DOHH2 (cell line): ENCODE measurements at regions not wholly inside any gene's neighbourhood (a gene's known extent, or its start where the extent isn't known, plus 50 kb on each side); places are given as distances from the start of the nearest gene placed in this dataset.

Experiments used
- H3F3A ChIP-seq: fragments of 200-600 bp; sonication (generic), shearing (Covaris generic); 2 replicates; pipeline ENCODE4 v1.6.0; 2016; ENCODE audit warnings: antibody characterized with exemption, mild to moderate bottlenecking; ENCODE audit not compliant: control insufficient read depth, insufficient read depth
- H3K27ac ChIP-seq: fragments of 200-600 bp; sonication (generic); 2 replicates; pipeline ENCODE4 v1.5.1; 2014; ENCODE audit warnings: low read depth, mild to moderate bottlenecking, low read length, moderate library complexity
- H3K27me3 ChIP-seq: fragments of 200-600 bp; sonication (generic); 2 replicates; pipeline ENCODE4 v1.6.1; 2014; ENCODE audit warnings: mild to moderate bottlenecking, low read length, mixed read lengths; ENCODE audit not compliant: control insufficient read depth
- H3K36me3 ChIP-seq: fragments of 200-600 bp; sonication (generic); 2 replicates; pipeline ENCODE4 v1.6.1; 2014; ENCODE audit warnings: mild to moderate bottlenecking, low read length, moderate library complexity, mixed read lengths; ENCODE audit not compliant: control insufficient read depth
- H3K4me1 ChIP-seq: fragments of 200-600 bp; sonication (generic); 2 replicates; pipeline ENCODE4 v1.6.1; 2014; ENCODE audit warnings: mild to moderate bottlenecking, low read length, mixed read lengths; ENCODE audit not compliant: control insufficient read depth
- H3K4me2 ChIP-seq: fragments of 200-600 bp; sonication (generic); 2 replicates; pipeline ENCODE4 v1.6.0; 2014; ENCODE audit warnings: mild to moderate bottlenecking, low read length, moderate library complexity
- H3K4me3 ChIP-seq: fragments of 200-600 bp; sonication (generic); 2 replicates; pipeline ENCODE4 v1.5.1; 2014; ENCODE audit warnings: mild to moderate bottlenecking, low read length, mixed read lengths
- H3K79me2 ChIP-seq: fragments of 200-600 bp; sonication (generic); 2 replicates; pipeline ENCODE4 v1.6.1; 2014; ENCODE audit warnings: mild to moderate bottlenecking, low read length, mixed read lengths; ENCODE audit not compliant: control insufficient read depth
- H3K9me2 ChIP-seq: fragments of 200-600 bp; sonication (generic); replicated peaks from 2 replicates; pipeline ENCODE4 v1.6.1; 2014; ENCODE audit warnings: mild to moderate bottlenecking, low read length, mixed read lengths; ENCODE audit not compliant: control insufficient read depth
- H3K9me3 ChIP-seq: fragments of 200-600 bp; sonication (generic); 2 replicates; pipeline ENCODE4 v1.6.1; 2014; ENCODE audit warnings: antibody characterized with exemption, low read length, mixed read lengths; ENCODE audit not compliant: control insufficient read depth, insufficient read depth
- H4K20me1 ChIP-seq: fragments of 200-600 bp; sonication (generic); 2 replicates; pipeline ENCODE4 v1.6.0; 2014; ENCODE audit warnings: low read depth, mild to moderate bottlenecking, antibody characterized with exemption, low read length, moderate library complexity; ENCODE audit not compliant: control insufficient read depth, insufficient read depth
- CTCF ChIP-seq: fragments of 200-600 bp; sonication (generic); IDR thresholded peaks from one replicate; pipeline ENCODE4 v1.5.1; 2014; ENCODE audit warnings: antibody characterized with exemption, mild to moderate bottlenecking, low read depth, low read length; ENCODE audit not compliant: poor library complexity, severe bottlenecking
- EZH2phosphoT487 ChIP-seq: fragments of 200-600 bp; sonication (generic); IDR thresholded peaks from 2 replicates; pipeline ENCODE4 v1.6.1; 2017; ENCODE audit warnings: borderline replicate concordance, mild to moderate bottlenecking, antibody characterized with exemption, low read length, moderate library complexity, mixed read lengths

DNA sequence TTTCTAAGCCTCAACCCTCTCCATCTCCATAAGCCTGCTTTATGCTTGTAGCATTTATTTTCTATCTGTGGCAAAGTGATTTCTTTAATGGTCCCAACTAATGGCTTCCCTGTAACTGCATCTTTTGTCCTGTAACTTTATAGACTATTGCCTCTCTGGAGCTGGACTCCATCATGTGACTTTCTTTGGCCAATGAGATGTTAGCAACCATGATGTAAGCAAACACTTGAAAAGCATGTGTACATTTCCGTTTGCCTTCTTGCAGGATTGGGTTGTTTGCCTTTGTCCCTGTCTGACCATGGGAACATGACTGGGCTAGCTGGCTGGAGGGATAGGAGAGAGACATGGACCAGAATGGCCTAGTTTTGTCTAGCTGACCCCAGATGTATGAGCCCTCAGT lies 106.0 kb upstream of the LRIG1 start:
- H3K27me3 ChIP-seq, result peaks cover 12% of the 10 kb centered on the region
- H3K9me3 ChIP-seq, result no peaks in the 10 kb centered on the region; the same call in 1 of the 2 replicates
- no peak overlapping the region for H3K27ac ChIP-seq
- H3K4me1 ChIP-seq, result no peaks in the 10 kb centered on the region
- no peaks in the 10 kb centered on the region; the same call in 1 of the 2 replicates for H3K9me2 ChIP-seq
- no peak overlapping the region for H3K4me3 ChIP-seq
- TF ChIP-seq CTCF (no peak), EZH2phosphoT487 (no peak)
- no peaks in the 10 kb centered on the region for H3K79me2 ChIP-seq
- no peak overlapping the region for H3K4me2 ChIP-seq
- no peaks in the 10 kb centered on the region for H3K36me3 ChIP-seq
- no peaks in the 10 kb centered on the region for H3F3A ChIP-seq
- no peaks in the 10 kb centered on the region for H4K20me1 ChIP-seq

GRCh38 chr3:66609660-66610561 lies 109.1 kb upstream of the LRIG1 start:
- H3K27ac ChIP-seq, result no peak overlapping the region
- H3K79me2 ChIP-seq, result no peaks in the 10 kb centered on the region
- H3K4me1 ChIP-seq, result no peaks in the 10 kb centered on the region
- TF ChIP-seq CTCF, result no peak
- TF ChIP-seq EZH2phosphoT487, result no peak
- H4K20me1 ChIP-seq, result no peaks in the 10 kb centered on the region
- H3K27me3 ChIP-seq, result 0 out of 2 replicates have a peak, but pooled peaks cover under 1% of the 10 kb centered on the region
- H3K9me3 ChIP-seq, result no peaks in the 10 kb centered on the region; the same call in 1 of the 2 replicates
- no peak overlapping the region for H3K4me3 ChIP-seq
- H3K36me3 ChIP-seq, result no peaks in the 10 kb centered on the region
- H3K4me2 ChIP-seq, result no peak overlapping the region
- no peaks in the 10 kb centered on the region for H3F3A ChIP-seq
- no peaks in the 10 kb centered on the region; the same call in 1 of the 2 replicates for H3K9me2 ChIP-seq

- Histone ChIP-seq H3K27me3 (no peaks in the 10 kb centered on the region), H3K4me1 (no peaks in the 10 kb centered on the region), H3K4me2 (no peak overlapping the region), H3K27ac (no peak overlapping the region), H3K79me2 (no peaks in the 10 kb centered on the region), H3K9me2 (no peaks in the 10 kb centered on the region; the same call in 1 of the 2 replicates), H3F3A (no peaks in the 10 kb centered on the region), H3K36me3 (no peaks in the 10 kb centered on the region), H4K20me1 (no peaks in the 10 kb centered on the region), H3K9me3 (no peaks in the 10 kb centered on the region; the same call in 1 of the 2 replicates), H3K4me3 (no peak overlapping the region)
- no peak for TF ChIP-seq CTCF
- no peak for TF ChIP-seq EZH2phosphoT487
Observed at GRCh38 chr3:66610562-66610909, 109.7 kb upstream of the LRIG1 start.
